T-helper 2 cell (primary cell): ENCODE measurements at regions not wholly inside any gene's neighbourhood (a gene's known extent, or its start where the extent isn't known, plus 50 kb on each side); places are given as distances from the start of the nearest gene placed in this dataset.
A peak's percentile ranks its signal among the peaks of the same experiment; 100 is the strongest.
"Not testable (repeated sequence)": the region's sequence is repeated elsewhere in the genome, so short reads cannot be mapped to it uniquely, and the experiment has no call there.

Experiments used
- DNase-seq, 5 experiments: peaks; one replicate each; pipeline versions ENCODE4 v3.0.0 to v3.0.0-alpha.2; 2012 to 2022

GRCh38 chr17:34039759-34040555, 215.1 kb upstream of the CCL2 start:
- DNase-seq: peak in 3 of 5 experiments; percentile 4 to 46 (median 30)

- DNase-seq: no peak
Observed at GRCh38 chr17:34045990-34046389, 209.1 kb upstream of the CCL2 start.

- DNase-seq: no peak
Observed at GRCh38 chr17:34051046-34051445, 204.0 kb upstream of the CCL2 start.

GRCh38 chr17:34054495-34054894, 200.6 kb upstream of the CCL2 start:
- no peak for DNase-seq

GRCh38 chr17:34055606-34056005, 199.5 kb upstream of the CCL2 start:
- no peak for DNase-seq

- DNase-seq: no peak
Observed at GRCh38 chr17:34059423-34060220, 195.5 kb upstream of the CCL2 start.

- DNase-seq: no peak
Observed at GRCh38 chr17:34066528-34066927, 188.6 kb upstream of the CCL2 start.

- DNase-seq: no peak
Observed at GRCh38 chr17:34067011-34067410, 188.1 kb upstream of the CCL2 start.

- DNase-seq: no peak
Observed at GRCh38 chr17:34068571-34068970, 186.5 kb upstream of the CCL2 start.

GRCh38 chr17:34070712-34071111, 184.4 kb upstream of the CCL2 start:
- DNase-seq: no peak

- no peak for DNase-seq
Observed at GRCh38 chr17:34071886-34072420, 183.1 kb upstream of the CCL2 start.

- no peak for DNase-seq
Observed at GRCh38 chr17:34075076-34075475, 180.0 kb upstream of the CCL2 start.

GRCh38 chr17:34076743-34077631, 178.1 kb upstream of the CCL2 start:
- DNase-seq: no peak

GRCh38 chr17:34081269-34081668, 173.8 kb upstream of the CCL2 start:
- DNase-seq: no peak

GRCh38 chr17:34082404-34082803, 172.7 kb upstream of the CCL2 start:
- no peak for DNase-seq

GRCh38 chr17:34089042-34089441, 166.0 kb upstream of the CCL2 start:
- DNase-seq: not testable (repeated sequence)

- no peak for DNase-seq
Observed at GRCh38 chr17:34090593-34090992, 164.5 kb upstream of the CCL2 start.

- DNase-seq: no peak
Observed at GRCh38 chr17:34091975-34092374, 163.1 kb upstream of the CCL2 start.

- DNase-seq: no peak
Observed at GRCh38 chr17:34095106-34095505, 160.0 kb upstream of the CCL2 start.

GRCh38 chr17:34098699-34099098, 156.4 kb upstream of the CCL2 start:
- DNase-seq: no peak

- DNase-seq: no peak
Observed at GRCh38 chr17:34099859-34100515, 155.1 kb upstream of the CCL2 start.

- no peak for DNase-seq
Observed at GRCh38 chr17:34107019-34107418, 148.1 kb upstream of the CCL2 start.
